DND-41 (cell line): ENCODE measurements at regions not wholly inside any gene's neighbourhood (a gene's known extent, or its start where the extent isn't known, plus 50 kb on each side); places are given as distances from the start of the nearest gene placed in this dataset.

Source experiments
- ATAC-seq: fragments of 200-7000 bp; cut with Tn5 transposase; 3 replicates; pipeline ENCODE4 v1.9.1; 2021; ENCODE audit warnings: low read depth; ENCODE audit not compliant: insufficient read depth
- DNase-seq: peaks from one replicate; pipeline ENCODE4 v3.0.0-alpha.2; 2020
- H2AFZ ChIP-seq: 2 replicates; pipeline ENCODE4 v1.6.0; 2012; ENCODE audit warnings: low read depth, low read length
- H3K27ac ChIP-seq: 2 replicates; pipeline ENCODE4 v1.5.1; 2012; ENCODE audit warnings: low read length, inconsistent platforms
- H3K27me3 ChIP-seq: fragments of 200-600 bp; sonication (generic); 2 replicates; pipeline ENCODE4 v1.6.0; 2012; ENCODE audit warnings: low read length, mild to moderate bottlenecking, inconsistent platforms; ENCODE audit not compliant: insufficient read depth, poor library complexity
- H3K36me3 ChIP-seq: 2 replicates; pipeline ENCODE4 v1.5.1; 2012; ENCODE audit warnings: low read length, inconsistent platforms; ENCODE audit not compliant: insufficient read depth
- H3K4me1 ChIP-seq: 2 replicates; pipeline ENCODE4 v1.5.1; 2012; ENCODE audit warnings: mild to moderate bottlenecking, low read length; ENCODE audit not compliant: insufficient read depth
- H3K4me2 ChIP-seq: 2 replicates; pipeline ENCODE4 v1.6.0; 2012; ENCODE audit warnings: mild to moderate bottlenecking, moderate library complexity, low read length, inconsistent platforms; ENCODE audit not compliant: insufficient read depth
- H3K4me3 ChIP-seq, 2 experiments: fragments of 200-600 bp in 1 of 2; shearing (Covaris generic) in 1 of 2; 2 replicates each; pipeline ENCODE4 v1.5.1; 2012 to 2016; ENCODE audit warnings: inconsistent platforms in 2 of 2, low read length in 2 of 2, mild to moderate bottlenecking in 2 of 2, low read depth in 1 of 2, moderate library complexity in 1 of 2
- H3K79me2 ChIP-seq: 2 replicates; pipeline ENCODE4 v1.6.0; 2012; ENCODE audit warnings: low read length, inconsistent platforms; ENCODE audit not compliant: insufficient read depth
- H3K9ac ChIP-seq: 2 replicates; pipeline ENCODE4 v1.6.0; 2012; ENCODE audit warnings: low read depth, mild to moderate bottlenecking, inconsistent platforms, low read length, moderate library complexity
- H3K9me3 ChIP-seq: 2 replicates; pipeline ENCODE4 v1.5.1; 2012; ENCODE audit warnings: low read length, moderate library complexity, mild to moderate bottlenecking, inconsistent platforms; ENCODE audit not compliant: insufficient read depth, severe bottlenecking
- H4K20me1 ChIP-seq: 2 replicates; pipeline ENCODE4 v1.6.0; 2012; ENCODE audit warnings: low read length; ENCODE audit not compliant: insufficient read depth
- EZH2 ChIP-seq: IDR thresholded peaks from 3 replicates; pipeline ENCODE4 v1.6.1; 2012; ENCODE audit warnings: borderline replicate concordance, low read depth, mild to moderate bottlenecking, moderate library complexity, low read length, inconsistent platforms; ENCODE audit not compliant: severe bottlenecking
- TF ChIP-seq, protein P1 (sequence below): IDR thresholded peaks from 2 replicates; pipeline ENCODE4 v1.5.1; 2012; ENCODE audit warnings: borderline replicate concordance, low read length, moderate library complexity, mild to moderate bottlenecking; ENCODE audit not compliant: poor library complexity, severe bottlenecking; ENCODE audit errors: extremely low read depth

GRCh38 chr6:106912091-106912490, 62.4 kb downstream of the CD24 start:
- no peak for TF ChIP-seq EZH2
- TF ChIP-seq, protein P1, sequence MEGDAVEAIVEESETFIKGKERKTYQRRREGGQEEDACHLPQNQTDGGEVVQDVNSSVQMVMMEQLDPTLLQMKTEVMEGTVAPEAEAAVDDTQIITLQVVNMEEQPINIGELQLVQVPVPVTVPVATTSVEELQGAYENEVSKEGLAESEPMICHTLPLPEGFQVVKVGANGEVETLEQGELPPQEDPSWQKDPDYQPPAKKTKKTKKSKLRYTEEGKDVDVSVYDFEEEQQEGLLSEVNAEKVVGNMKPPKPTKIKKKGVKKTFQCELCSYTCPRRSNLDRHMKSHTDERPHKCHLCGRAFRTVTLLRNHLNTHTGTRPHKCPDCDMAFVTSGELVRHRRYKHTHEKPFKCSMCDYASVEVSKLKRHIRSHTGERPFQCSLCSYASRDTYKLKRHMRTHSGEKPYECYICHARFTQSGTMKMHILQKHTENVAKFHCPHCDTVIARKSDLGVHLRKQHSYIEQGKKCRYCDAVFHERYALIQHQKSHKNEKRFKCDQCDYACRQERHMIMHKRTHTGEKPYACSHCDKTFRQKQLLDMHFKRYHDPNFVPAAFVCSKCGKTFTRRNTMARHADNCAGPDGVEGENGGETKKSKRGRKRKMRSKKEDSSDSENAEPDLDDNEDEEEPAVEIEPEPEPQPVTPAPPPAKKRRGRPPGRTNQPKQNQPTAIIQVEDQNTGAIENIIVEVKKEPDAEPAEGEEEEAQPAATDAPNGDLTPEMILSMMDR: no peak
- H4K20me1 ChIP-seq: no peaks in the 10 kb centered on the region
- no peak overlapping the region for H2AFZ ChIP-seq
- H3K79me2 ChIP-seq: no peaks in the 10 kb centered on the region
- H3K27me3 ChIP-seq: no peaks in the 10 kb centered on the region
- ATAC-seq (no peak), DNase-seq (no peak)
- no peaks in the 10 kb centered on the region for H3K4me1 ChIP-seq
- H3K4me2 ChIP-seq: no peak overlapping the region
- no peaks in the 10 kb centered on the region for H3K36me3 ChIP-seq
- no peak overlapping the region for H3K9ac ChIP-seq
- no peak overlapping the region for H3K27ac ChIP-seq
- no peaks in the 10 kb centered on the region for H3K9me3 ChIP-seq
- no peak overlapping the region for H3K4me3 ChIP-seq

DNA sequence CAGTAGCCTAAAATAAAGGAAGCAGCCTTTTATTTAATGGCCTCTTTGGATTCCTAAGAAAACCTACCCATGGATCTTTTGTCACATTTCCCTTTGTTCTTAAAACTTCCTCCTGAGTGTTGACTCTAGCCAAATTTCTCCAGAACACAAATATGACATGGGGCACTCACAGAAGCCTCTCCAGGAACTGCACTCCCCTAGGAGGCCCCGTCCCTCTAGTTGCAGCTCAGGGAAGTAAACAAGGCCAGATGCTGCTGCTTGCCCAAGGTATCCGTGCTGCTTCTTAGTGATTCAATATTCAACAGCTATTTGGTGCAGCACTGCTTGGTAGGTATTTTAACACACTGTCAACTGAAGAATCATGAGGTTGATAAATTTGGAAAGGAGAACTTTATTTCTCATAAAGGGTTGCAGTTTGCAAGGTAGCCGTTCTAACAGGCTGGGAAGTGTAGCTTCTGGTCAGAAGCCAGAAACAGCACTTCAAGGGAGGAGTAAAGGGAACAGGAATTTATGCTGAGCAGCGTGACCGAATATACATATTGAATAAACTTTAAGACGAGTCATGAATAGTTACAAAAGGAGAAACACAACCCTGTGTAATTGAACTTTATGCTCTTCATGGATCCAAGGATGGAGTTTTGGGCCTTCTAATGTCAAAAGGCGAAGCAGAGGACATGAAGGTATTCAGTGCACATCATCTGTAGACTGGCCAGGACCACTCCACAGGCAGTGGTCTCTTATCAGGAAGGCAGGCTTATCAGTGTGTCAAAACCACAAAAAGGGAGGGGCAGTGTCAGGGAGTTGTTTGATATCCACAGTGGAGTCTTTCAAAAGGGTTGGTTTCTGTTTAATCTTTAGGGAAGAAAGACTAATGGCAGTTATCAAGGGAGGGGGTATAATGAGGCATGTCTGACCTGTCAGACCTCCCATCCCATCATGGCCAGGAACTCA, 63.3 kb downstream of the CD24 start:
- Histone ChIP-seq H3K27me3 (no peaks in the 10 kb centered on the region), H3K4me3 (no peak overlapping the region), H3K27ac (no peak overlapping the region), H3K4me1 (no peaks in the 10 kb centered on the region), H3K79me2 (no peaks in the 10 kb centered on the region), H3K9me3 (no peaks in the 10 kb centered on the region), H3K9ac (no peak overlapping the region), H3K4me2 (no peak overlapping the region), H4K20me1 (no peaks in the 10 kb centered on the region), H3K36me3 (no peaks in the 10 kb centered on the region), H2AFZ (no peak overlapping the region)
- TF ChIP-seq EZH2: no peak
- TF ChIP-seq, protein P1: no peak
- ATAC-seq (no peak), DNase-seq (no peak)

DNA sequence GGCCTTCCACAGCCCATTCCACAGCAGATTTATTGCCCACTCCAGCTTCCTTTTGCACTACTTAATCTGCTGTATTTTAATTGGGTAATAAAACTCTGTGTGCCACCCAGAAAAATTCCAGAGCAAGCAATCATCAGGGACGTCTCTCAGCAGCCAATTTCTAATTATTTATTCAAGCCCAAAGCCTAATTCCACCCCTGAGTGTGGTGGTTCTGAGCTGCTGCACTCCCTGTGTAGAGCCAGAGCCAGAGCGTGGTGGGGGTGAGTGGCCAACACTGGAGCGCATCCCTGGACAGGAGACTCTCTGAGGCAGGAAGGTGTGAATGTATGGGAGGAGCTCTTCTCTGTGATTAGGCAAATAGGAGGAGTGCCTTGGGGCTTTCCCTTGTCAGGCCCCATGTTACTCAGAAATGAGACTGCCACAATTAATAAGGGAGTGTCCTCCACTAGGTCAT, 66.1 kb downstream of the CD24 start:
- H4K20me1 ChIP-seq: no peaks in the 10 kb centered on the region
- H3K79me2 ChIP-seq: no peaks in the 10 kb centered on the region
- no peak overlapping the region for H3K9ac ChIP-seq
- no peaks in the 10 kb centered on the region for H3K27me3 ChIP-seq
- DNase-seq (no peak), ATAC-seq (no peak)
- TF ChIP-seq EZH2: no peak
- TF ChIP-seq, protein P1: no peak
- no peak overlapping the region for H3K4me3 ChIP-seq
- H3K9me3 ChIP-seq: no peaks in the 10 kb centered on the region
- H3K27ac ChIP-seq: no peak overlapping the region
- H3K36me3 ChIP-seq: no peaks in the 10 kb centered on the region
- H2AFZ ChIP-seq: no peak overlapping the region
- no peaks in the 10 kb centered on the region for H3K4me1 ChIP-seq
- H3K4me2 ChIP-seq: no peak overlapping the region
